GM13977 (cell line): ENCODE measurements at regions not wholly inside any gene's neighbourhood (a gene's known extent, or its start where the extent isn't known, plus 50 kb on each side); places are given as distances from the start of the nearest gene placed in this dataset.

ENCODE experiments used
- DNase-seq: peaks from one replicate; pipeline ENCODE4 v3.0.0; 2012; ENCODE audit warnings: low spot score
- in situ Hi-C: fragments of 300-500 bp; cut with MboI; formaldehyde crosslinking; loops from one replicate; pipeline ENCODE4 v1.12.0; 2022; ENCODE audit warnings: low sequenced_read_pairs, low pct_unique_long_range_greater_than_20kb, mixed read lengths, inconsistent platforms; ENCODE audit not compliant: unreplicated experiment
- TF ChIP-seq, protein P1 (sequence below): IDR thresholded peaks from 2 replicates; pipeline ENCODE4 v1.5.1; 2012; ENCODE audit warnings: mild to moderate bottlenecking, control low read depth; ENCODE audit not compliant: insufficient read depth; ENCODE audit errors: extremely low read depth, missing control alignments

DNA sequence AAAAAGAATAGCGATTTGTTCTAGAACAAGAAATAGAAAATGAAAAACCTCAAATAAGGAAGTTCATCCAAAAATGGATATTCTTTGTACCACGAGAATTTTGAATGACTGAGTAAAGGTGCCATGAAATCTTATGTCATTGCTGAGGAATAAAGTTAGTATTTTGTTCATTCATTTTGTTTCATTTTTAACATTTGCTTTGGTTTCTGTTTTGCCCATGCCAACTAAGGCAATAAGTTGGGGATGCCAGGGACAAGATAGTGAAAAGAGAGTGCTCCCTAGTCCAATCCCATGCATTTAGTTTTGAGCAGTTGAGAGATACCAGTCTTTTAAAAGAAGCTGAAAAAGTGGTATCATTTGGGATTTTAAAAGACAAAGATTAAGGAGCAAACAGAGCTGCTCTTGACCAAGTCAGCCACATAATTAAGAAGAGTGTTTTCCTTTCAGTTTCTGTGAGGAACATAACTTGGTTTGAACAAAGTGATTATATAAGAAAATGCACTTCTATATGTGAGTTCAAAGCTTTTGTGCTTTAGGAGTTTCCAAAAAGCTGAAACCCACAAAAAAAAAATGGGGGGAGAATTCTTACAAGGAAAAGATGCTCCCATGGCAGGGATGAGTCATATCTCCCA, 201.4 kb downstream of the PLOD2 start:
- TF ChIP-seq, protein P1, sequence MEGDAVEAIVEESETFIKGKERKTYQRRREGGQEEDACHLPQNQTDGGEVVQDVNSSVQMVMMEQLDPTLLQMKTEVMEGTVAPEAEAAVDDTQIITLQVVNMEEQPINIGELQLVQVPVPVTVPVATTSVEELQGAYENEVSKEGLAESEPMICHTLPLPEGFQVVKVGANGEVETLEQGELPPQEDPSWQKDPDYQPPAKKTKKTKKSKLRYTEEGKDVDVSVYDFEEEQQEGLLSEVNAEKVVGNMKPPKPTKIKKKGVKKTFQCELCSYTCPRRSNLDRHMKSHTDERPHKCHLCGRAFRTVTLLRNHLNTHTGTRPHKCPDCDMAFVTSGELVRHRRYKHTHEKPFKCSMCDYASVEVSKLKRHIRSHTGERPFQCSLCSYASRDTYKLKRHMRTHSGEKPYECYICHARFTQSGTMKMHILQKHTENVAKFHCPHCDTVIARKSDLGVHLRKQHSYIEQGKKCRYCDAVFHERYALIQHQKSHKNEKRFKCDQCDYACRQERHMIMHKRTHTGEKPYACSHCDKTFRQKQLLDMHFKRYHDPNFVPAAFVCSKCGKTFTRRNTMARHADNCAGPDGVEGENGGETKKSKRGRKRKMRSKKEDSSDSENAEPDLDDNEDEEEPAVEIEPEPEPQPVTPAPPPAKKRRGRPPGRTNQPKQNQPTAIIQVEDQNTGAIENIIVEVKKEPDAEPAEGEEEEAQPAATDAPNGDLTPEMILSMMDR, result no peak
- in situ Hi-C loops, result no loop called here
- no peak for DNase-seq

DNA sequence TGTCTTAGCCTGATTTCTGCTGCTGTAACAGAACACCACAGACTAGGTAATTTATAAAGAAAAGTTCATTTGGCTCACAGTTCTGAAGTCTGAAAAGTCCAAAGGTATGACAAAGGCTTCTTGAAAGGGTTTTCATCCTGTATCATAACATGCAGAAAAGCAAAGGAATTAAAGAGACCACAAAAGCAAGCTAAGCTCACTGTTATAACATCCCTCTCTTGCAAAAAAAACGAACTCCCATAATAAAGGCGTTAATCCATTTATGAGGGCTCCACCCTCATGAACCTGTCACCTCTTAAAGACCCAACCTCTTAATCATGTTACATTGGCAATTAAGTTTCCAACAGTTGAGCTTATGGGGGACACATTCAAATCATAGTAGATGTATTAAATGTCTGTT, 197.9 kb downstream of the PLOD2 start:
- in situ Hi-C loops, result no loop called here
- TF ChIP-seq, protein P1, result no peak
- DNase-seq, result no peak

DNA sequence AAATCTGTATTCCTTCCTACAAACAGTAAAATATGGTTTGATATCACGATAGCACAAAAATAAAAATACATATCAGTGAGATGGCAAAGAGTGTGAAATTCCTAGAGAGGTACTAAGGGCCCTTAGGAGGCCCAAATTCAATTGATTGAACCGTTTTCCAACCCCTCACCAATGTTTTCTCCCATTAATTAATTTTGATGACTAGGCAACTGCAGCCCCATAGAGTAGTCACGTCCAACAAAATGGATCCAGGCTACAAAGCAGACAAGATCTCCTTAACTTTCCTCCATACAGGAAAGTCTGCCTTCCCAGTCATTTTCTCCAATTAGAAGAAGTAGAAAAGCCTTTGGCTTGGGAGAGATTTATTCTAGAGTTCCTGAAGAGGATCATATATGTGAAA, 193.9 kb downstream of the PLOD2 start:
- no peak for DNase-seq
- TF ChIP-seq, protein P1, result no peak
- in situ Hi-C loops, result no loop called here

DNA sequence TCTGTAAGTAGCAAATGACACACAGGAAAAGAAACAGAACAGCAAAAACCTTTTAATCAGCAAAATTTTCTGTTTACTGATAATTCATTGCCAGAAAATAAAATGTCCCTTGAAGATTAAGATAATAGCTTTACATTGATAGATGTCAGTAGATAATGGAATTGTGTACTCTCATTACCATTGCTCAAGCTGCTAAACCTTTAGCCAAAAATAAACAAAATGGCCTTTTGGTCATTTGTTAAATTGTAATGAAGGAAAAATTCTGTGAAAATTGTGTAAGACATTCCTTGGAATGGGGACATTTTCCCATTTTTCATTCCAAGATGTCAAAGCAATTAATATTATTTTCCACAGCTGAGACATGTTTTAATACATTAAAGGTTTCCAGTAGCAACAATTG, 189.8 kb downstream of the PLOD2 start:
- in situ Hi-C loops, result no loop called here
- TF ChIP-seq, protein P1, result no peak
- no peak for DNase-seq

DNA sequence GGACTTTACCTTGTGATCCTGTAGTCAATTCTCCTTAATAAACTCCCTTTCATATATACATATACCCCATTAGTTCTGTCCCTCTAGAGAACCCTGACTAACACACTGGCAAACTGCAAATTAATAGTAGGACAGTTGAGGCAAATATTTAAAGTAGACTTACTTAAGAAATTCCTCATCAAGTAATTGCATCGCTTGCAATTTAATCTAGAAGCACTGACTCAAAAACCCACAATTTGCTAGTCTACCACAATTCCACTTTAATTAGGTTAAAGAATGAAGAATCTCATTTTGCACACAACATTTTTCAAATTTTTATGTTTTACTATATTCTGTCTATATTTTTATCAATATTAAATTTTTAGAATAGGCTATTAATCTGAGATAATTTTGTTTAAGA, 188.1 kb downstream of the PLOD2 start:
- DNase-seq, result no peak
- in situ Hi-C loops, result no loop called here
- TF ChIP-seq, protein P1, result no peak

DNA sequence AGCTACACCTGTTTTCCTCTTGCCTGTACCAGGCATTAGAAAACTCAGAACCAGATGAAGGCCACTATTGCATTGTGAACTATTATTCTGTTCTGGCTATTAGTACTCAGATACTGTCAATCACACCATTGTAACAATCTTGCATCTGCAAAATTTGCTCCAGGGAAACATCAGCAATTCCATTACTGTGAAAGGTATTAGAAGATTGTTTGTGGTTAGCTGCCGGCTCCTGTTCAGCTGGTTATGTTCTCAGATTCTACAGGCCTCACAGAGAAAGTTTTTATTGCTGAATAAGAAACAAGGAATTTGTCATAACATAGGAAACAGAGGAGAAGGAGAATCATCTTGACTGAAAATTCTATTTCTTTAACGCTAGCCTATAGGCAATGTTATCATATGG, 179.9 kb downstream of the PLOD2 start:
- TF ChIP-seq, protein P1, result no peak
- no peak for DNase-seq
- in situ Hi-C loops, result no loop called here

DNA sequence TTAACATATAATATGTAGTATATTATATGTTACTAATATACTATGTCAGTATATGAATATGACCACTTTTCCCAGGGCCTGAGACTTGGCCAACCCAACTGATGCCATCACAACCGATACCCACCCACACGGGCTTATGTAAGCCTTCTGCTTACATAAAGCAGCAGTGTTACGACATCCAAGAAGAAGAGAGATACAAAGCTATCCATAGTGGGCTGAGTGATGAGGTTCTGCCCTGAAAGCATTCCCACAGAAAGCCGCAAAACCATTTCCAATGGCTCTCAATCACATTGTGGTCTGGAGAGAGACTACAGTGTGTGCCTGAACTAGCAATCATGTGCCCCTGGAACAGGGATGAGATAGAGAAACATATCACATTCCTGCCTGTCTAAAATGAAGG, 177.9 kb downstream of the PLOD2 start:
- in situ Hi-C loops, result no loop called here
- TF ChIP-seq, protein P1, result no peak
- DNase-seq, result no peak
